ENCODE measurements at regions not wholly inside any gene's neighbourhood (a gene's known extent, or its start where the extent isn't known, plus 50 kb on each side); places are given as distances from the start of the nearest gene placed in this dataset.

DNA sequence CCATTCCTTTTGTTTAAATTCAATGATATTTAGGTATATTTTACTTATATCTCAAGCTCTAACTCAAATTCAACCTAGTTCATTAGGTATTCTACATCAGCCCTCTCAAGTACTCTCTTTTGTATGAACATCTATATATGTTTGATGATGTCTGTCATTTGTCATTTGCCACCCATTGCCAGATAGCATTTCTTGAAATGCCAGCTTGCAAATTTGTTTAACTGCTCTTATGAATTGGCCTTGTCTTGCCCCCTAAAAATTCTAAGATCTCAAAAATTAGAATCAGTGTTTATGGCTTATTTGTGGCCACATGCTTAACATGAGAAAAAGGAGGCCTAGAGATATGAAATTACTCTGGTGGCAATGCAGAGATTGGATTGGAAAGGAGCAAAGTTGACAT is 1140.3 kb upstream of the DDX18 start:
- TF ChIP-seq, protein P1, sequence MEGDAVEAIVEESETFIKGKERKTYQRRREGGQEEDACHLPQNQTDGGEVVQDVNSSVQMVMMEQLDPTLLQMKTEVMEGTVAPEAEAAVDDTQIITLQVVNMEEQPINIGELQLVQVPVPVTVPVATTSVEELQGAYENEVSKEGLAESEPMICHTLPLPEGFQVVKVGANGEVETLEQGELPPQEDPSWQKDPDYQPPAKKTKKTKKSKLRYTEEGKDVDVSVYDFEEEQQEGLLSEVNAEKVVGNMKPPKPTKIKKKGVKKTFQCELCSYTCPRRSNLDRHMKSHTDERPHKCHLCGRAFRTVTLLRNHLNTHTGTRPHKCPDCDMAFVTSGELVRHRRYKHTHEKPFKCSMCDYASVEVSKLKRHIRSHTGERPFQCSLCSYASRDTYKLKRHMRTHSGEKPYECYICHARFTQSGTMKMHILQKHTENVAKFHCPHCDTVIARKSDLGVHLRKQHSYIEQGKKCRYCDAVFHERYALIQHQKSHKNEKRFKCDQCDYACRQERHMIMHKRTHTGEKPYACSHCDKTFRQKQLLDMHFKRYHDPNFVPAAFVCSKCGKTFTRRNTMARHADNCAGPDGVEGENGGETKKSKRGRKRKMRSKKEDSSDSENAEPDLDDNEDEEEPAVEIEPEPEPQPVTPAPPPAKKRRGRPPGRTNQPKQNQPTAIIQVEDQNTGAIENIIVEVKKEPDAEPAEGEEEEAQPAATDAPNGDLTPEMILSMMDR (IDR thresholded peaks at IDR 0.05) = no peak
- TF ChIP-seq POLR2A (IDR thresholded peaks at IDR 0.05) = no peak
